GM21423 (cell line): ENCODE measurements at regions not wholly inside any gene's neighbourhood (a gene's known extent, or its start where the extent isn't known, plus 50 kb on each side); places are given as distances from the start of the nearest gene placed in this dataset.

ENCODE experiments used
- ATAC-seq: cut with Tn5 transposase; IDR thresholded peaks from one replicate; pipeline ENCODE4 v1.9.1; 2021; ENCODE audit warnings: mild to moderate bottlenecking, moderate library complexity; ENCODE audit not compliant: unreplicated experiment

- no peak for ATAC-seq
Measured at GRCh38 chr4:77360451-77360850, 203.4 kb downstream of the CCNG2 start.

- ATAC-seq: peak; percentile 88
Measured at GRCh38 chr4:77366876-77367275, 209.9 kb downstream of the CCNG2 start.

- no peak for ATAC-seq
Measured at GRCh38 chr4:77367638-77368037, 210.6 kb downstream of the CCNG2 start.

- no peak for ATAC-seq
Measured at GRCh38 chr4:77372375-77372774, 215.4 kb downstream of the CCNG2 start.

- ATAC-seq: no peak
Measured at GRCh38 chr4:77375866-77376607, 219.0 kb downstream of the CCNG2 start.

- no peak for ATAC-seq
Measured at GRCh38 chr4:77376788-77377460, 219.9 kb downstream of the CCNG2 start.

- no peak for ATAC-seq
Measured at GRCh38 chr4:77384094-77384493, 221.5 kb upstream of the CXCL13 start.

- ATAC-seq: no peak
Measured at GRCh38 chr4:77385124-77385969, 220.3 kb upstream of the CXCL13 start.

- no peak for ATAC-seq
Measured at GRCh38 chr4:77393996-77394395, 211.6 kb upstream of the CXCL13 start.

- ATAC-seq: no peak
Measured at GRCh38 chr4:77395481-77395880, 210.1 kb upstream of the CXCL13 start.

GRCh38 chr4:77398256-77398655 lies 207.4 kb upstream of the CXCL13 start:
- ATAC-seq: no peak

- ATAC-seq: no peak
Measured at GRCh38 chr4:77399831-77400230, 205.8 kb upstream of the CXCL13 start.

- ATAC-seq: no peak
Measured at GRCh38 chr4:77413766-77414165, 191.9 kb upstream of the CXCL13 start.

- no peak for ATAC-seq
Measured at GRCh38 chr4:77415689-77416088, 189.9 kb upstream of the CXCL13 start.

- no peak for ATAC-seq
Measured at GRCh38 chr4:77418333-77418732, 187.3 kb upstream of the CXCL13 start.

- no peak for ATAC-seq
Measured at GRCh38 chr4:77430847-77431246, 174.8 kb upstream of the CXCL13 start.

- ATAC-seq: no peak
Measured at GRCh38 chr4:77431546-77431945, 174.1 kb upstream of the CXCL13 start.

- no peak for ATAC-seq
Measured at GRCh38 chr4:77432717-77433417, 172.8 kb upstream of the CXCL13 start.

GRCh38 chr4:77433418-77433733 lies 172.2 kb upstream of the CXCL13 start:
- ATAC-seq: peak; percentile 91

- no peak for ATAC-seq
Measured at GRCh38 chr4:77434299-77435092, 171.1 kb upstream of the CXCL13 start.
